HG03060 (cell line): ENCODE measurements at regions not wholly inside any gene's neighbourhood (a gene's known extent, or its start where the extent isn't known, plus 50 kb on each side); places are given as distances from the start of the nearest gene placed in this dataset.

Experiments used
- ATAC-seq: cut with Tn5 transposase; IDR thresholded peaks from one replicate; pipeline ENCODE4 v1.9.1; 2021; ENCODE audit warnings: low read depth, moderate number of reproducible peaks; ENCODE audit not compliant: unreplicated experiment

DNA sequence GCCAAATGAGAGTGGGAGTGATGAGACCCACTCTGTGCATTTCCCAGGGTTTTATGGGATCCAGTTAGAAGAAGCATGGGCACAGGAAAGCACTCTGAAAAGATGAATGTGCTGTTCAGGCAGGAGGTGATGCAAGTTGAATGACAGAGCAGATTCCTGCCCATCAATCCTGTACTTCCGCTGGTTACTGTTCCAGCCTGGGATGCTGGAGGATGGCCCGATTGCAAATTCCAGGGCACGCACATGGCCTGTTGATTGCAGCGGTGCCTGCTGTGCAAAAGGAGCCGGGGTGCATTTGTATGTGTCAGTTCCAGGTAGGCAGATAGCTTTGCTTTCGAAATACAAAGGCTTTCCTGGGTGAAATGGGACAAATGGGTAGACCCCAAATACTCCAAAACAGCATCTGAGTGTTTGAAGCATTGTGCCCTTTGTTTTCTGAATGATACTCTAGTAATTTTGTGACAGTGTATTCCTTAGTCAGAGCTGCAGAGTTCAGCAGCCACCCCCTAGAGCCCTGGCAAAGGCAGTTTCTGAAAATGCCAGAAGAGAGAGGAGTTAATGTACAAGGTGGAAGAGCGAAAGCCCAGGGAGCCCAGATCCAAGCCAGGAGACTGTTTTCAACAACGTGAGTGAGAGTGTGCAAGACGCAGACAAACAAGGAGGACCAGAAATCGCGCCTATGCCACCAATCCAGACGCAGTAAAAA lies 454.2 kb upstream of the CLINT1 start:
- no peak for ATAC-seq

DNA sequence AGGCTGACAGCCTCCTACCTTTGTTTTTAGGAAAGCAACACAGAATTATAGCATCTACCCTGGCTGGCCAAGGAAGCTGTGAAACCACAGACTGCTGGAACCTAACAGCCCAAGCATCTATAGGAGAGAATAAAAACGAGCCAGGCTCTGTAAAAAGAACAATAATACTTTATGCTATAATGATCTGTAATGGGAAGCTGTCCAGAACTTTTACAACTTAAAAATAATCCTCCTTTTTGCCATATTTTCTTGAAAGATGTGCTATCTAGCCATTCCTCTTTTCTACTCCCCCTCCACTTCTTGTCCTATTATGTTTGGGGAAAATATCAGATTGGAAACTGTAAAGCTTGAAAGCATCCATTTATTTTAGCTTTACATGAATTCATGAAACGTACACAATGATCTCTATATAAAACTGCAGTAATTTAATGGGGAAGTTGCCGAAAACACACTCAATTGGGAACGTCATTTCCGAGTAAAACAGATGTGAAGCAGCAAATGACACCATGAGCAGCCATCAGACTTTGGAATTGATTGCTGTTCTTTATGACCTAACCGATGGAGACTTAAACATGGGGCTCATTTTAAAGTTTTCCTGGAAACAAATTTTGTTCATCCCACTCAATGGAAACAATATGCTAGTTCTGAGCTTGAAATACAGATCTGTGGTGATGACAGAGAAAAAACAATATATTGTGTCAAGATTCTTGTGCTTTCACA lies 450.3 kb upstream of the CLINT1 start:
- ATAC-seq = no peak

DNA sequence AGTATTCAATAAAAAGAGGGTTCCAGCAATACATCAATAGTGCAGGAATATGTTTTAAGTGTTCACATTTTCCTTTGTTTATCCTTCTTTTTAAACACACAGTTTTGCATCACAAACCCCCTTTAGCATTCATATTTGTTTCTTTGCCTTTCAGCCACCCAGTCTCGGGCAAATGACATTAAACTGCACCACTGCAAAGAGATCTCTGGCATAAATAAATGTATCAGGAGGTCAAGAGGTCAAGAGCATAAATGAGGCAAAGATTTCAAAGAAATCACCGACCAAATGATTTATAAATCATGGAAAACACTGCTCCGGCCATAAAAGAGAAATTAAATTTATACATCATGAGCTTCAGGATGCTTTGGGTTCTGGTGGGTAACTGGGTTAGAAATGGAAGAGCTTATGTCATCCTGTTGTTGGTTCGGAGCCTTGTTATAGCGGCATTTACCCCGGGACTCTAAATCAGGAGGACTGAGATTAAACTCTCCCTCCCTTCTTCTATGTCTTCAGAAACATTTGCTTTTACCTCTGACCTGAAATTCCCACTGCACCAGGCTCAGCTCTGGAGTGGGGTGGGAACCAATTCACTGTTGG lies 449.6 kb upstream of the CLINT1 start:
- ATAC-seq = no peak

DNA sequence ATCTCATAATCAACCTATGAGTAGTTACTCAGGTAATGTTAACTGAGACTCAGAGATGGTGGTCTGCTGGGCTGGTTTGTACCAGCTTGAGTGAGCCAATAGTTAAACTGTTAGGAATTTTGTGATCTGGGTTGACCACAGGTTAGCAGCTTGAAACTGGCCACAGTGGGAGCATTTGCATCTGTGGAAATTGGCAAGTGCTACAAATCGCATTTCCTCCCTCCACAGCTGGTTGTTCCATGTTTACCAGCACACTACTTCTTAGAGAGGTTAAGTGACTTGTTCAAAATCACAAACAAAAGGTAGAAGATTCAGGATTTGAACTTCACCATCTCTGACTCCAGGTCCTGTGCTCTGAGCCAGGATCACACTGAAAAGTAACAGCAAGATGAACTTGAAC lies 446.9 kb upstream of the CLINT1 start:
- no peak for ATAC-seq

DNA sequence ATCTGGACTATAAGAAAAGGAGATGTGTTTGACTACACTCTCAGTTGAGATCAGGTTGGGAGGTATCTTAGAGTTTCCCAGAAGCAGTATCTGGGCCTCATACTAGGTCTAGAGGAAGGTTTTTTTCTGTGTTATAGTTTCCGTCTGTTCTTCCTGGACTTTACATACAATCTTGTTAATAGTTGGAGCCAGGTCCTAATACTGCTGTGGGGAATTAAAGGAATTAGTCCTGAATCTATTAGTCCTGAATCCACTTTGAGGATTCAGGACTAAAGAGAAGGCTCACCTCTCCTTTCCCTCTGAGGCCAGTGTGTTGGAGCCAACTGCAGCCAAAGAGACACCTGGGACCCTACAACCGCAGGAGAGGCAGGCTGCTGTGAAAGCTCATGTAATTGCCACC lies 445.7 kb upstream of the CLINT1 start:
- ATAC-seq = no peak

DNA sequence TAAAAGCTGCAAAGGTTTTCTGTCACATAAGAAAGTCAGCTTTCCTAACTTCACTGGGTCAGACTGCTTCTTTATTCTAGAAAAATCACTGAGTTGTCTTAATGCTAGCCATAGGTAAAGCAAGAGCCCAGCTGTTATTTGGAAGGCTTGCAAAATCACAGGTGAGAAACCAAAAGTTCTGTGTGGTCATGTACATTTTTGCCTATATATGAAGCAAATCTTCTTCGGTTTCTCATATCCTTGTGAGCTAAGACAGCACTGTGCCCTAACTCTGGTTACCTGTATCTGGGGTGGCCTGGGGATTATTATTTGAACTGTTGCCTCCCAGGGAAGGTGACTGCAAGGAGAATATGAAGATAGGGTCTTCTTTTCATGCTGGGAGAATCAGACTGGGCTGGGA lies 444.9 kb upstream of the CLINT1 start:
- ATAC-seq = no peak

DNA sequence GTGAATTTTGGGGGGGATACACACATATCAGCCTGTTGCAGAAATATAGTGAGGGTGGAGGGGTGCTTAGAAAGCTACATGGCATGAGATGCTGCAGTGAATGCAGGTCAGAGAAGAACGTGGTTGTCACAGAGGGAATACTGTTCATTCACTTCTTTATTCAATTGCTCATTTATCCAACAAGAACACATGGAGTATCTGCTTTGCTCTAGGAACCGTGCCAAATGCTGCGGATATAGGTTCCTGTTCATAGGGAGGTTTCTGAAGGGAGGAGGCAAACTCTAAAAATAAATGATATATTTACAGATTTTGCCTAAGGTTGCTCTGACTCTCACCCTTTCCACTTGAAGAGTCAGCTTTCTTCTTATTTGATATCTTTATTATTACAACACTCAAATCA lies 444.3 kb upstream of the CLINT1 start:
- no peak for ATAC-seq

DNA sequence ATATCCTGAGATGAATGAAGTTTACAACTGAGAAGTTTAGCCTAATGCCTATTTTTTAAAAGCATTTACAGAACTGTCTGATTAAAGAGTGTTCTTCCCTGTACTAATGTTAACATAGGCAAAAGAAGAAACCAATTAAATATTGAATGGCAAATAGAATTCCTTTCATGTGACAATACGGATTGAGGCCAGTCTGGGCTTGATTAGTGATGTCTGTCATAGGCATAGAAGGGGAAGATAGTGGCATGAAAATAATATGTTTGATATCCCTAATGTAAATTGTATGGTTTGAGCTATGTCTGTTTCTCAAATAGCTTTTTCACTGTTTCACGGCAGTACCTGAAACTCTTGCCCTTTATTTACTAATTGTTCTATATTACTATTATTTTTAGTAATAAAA lies 443.1 kb upstream of the CLINT1 start:
- ATAC-seq = no peak

DNA sequence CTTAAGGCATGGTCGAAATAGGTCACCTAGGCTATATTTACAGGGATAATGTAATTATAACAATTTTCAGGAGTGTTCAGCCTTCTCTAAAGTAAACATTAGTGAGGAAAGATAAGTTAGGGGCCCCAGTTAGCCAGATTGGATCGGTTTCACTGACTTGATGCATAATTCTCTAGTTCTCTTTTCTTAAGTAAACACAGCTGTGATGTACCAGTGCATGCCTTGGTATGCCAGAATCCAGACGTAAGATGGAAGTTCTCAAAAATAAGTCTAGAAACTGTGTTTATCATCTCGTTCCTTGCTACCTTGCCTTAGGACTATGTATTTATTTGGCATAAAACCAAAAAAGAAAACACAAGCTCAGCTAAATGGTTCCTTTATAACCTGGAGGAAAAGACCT lies 442.2 kb upstream of the CLINT1 start:
- no peak for ATAC-seq

DNA sequence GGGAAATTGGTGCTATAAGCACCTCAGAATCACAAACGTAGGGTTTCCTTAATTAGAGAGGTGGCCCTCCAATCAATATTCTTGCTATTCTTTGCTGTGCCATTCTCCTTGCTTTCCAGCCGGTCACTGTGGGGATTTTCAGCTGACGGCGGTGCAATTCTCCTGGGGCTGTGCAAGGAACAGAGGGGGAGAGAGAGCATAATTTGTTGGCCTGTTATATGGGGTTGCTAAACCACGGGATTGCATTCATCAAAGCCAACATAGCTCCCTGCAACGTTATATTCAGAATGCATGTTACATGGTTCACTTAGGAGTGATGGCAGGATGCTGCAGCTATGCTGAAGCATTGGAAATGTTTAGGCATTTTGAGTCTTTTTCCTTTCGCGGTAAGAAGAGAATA lies 441.3 kb upstream of the CLINT1 start:
- ATAC-seq = no peak

DNA sequence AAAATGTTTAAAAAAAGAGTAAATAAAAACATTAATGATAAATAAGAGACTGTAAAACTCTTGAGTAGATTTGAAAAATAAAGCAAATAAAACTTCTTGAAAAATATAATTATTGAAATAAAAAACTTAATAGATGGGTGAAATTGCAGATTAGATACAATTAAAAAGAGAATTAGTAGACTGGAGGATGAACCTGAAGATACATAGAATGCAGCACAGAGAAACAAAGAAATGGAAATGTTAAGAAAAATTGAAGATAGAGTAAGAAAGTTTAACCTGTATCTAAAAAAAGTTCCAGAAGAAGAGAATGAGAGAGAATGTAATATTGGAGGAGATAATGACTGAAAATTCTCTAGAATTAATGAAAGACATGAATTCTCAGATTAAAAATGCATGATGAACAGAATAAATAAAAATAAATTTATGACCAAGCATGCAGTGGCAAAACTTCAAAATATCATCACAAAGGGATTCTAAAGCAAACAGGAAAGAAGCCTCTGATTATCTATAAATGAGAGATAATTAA lies 438.1 kb upstream of the CLINT1 start:
- ATAC-seq = no peak

DNA sequence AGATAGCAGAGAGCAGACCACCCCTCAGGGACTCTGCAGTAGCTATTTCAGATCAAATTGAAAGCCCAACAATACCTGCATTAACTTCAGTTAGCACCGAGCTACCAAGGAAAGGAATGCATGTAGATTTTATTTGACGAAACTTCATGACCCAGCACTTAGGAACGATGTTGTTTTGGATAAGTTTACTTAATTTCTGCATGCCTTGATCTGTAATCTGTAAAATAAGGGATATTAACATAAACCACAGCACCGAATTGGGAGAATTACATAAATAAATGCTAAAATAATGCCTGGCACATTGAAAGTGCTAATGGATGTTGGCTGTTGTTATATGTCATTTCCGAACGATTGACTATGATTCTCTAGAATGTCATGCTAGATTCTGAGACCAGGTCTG lies 435.8 kb upstream of the CLINT1 start:
- ATAC-seq = no peak

DNA sequence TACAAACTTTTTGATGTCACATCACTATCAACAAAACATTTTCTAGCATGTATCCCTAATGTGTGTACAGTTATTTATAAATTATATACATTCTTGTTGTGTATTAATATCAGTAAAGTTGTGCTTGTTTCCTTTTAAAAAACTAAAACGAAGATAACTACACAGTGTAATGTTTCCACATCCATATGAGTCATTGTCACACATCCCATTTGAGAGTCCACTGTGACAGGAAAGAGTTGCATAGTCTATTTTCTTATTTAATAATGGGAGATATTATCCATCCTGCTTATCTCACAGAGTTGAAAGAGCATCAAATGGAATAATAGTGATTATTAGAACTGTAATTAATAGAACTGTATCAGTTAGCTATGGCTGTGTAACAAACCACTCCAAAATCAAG lies 434.0 kb upstream of the CLINT1 start:
- no peak for ATAC-seq

DNA sequence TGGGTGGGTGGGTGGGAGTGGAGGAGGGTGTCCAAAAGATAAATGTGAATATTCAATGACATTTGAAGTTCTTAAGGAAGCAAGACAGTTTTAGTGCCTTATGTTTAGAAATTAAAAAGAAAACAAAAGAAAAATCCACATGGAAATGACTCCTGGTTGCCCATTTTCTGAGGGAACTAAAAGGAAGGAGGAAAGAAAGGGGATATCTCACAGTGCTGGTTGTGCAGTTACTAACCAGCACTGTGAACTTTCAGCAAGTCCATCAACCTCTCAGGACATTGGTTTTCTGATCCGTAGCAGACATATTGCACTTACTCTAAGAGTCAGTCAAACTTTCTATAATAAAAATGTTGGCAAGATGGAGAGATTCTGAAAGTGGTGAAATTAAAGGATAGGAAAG lies 431.0 kb upstream of the CLINT1 start:
- ATAC-seq = no peak

DNA sequence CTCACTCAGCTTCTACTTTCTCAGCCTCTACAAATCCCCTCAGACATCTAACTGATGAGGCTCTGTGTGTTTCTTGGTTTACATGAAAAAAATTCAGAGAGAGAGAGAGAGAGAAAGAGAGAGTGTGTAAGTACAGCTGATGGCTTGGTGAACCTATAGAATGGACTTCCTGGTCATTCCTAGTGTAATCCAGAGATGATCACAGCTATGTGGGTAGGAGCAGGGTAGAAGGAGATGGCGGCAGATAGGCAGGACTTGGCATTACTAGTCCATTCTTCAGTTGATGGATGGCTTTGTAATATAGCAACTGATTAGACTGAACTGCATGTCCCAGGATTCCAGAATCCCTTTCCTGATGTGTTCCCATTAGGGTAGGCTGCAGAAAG lies 429.3 kb upstream of the CLINT1 start:
- ATAC-seq = no peak

DNA sequence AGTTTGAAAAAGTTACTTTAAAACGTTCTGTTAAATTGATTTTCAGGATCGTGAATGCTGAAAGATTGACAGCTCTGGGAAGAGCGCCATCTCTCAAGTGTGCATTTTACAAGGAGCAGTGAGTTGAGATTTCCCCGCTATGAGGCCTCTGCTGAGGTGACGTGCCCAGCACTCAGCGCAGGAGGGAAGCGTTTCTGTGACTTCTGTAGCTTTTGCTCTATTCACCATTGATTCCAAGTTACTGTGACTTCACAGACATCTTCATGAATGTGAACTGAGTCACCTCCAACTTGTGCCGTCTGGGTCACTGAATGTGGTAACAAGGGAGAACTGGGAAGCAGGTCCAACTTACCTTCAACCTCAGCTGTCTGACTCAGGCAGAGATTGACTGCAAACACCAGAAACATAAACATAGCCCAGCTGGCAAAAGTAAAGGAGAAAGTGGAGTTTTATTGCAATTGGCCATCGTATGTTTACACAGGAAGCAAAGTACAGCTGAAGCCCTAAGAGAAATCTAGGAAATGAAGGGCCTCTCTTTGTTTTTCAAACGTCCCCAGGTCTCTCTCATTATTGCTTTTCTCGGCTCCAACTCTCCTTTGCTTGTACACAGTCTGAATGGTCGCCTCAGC lies 428.8 kb upstream of the CLINT1 start:
- ATAC-seq = no peak

DNA sequence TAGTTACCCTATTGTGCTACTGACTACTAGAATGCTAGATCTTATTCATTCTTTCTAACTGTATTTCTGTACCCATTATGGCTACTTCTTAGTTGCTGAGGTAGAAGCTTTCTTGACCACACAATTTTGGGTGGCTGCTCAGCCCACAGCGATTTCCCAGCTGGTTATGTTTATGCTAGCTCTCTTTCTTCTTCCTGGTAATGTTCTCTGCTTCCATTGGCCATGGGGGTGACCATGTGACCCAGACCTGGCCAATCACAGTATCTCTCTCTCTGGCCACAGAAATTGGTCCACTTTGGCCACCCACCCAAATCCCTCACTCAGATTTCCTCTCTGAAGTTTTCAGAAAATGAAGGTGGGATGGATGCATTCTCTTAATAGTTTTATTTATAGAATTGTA lies 427.9 kb upstream of the CLINT1 start:
- no peak for ATAC-seq

DNA sequence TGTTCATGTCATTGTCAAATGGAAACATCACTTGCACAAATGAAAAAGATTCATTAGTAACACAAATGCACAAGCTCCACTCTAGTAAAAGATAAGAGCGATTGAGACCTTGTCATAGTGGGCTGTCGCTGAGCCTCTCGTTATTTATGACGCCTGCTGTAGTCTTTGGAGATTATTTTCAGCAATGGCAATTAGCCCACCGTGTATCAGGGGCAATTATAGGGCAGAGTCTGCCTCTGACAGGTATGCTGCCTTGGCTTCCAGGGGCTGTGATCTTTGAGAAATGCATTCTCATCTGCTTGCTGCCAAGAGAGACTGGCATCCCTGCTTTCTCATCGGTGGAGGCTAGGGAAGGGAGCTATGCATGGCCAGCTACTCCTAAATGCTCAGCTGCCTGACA lies 426.8 kb upstream of the CLINT1 start:
- ATAC-seq = no peak

DNA sequence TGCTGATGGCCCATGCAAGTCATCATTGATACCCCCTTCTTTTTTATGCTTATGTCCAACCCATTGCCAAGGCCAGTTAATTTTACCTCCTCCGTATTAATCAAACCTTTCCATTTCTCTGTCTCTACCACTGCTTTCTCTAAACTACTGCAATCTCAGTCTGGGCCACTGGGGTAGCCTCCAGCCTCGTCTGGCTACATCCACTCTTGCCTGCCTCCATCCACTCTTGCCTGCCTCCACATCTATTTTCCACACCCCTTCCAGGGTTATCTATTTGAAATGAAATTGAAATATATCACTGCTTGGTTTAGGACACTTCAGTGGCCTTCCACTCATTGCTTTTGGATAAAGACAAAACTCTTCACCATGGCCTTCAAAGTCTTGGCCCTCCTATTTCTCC lies 425.3 kb upstream of the CLINT1 start:
- ATAC-seq = no peak

DNA sequence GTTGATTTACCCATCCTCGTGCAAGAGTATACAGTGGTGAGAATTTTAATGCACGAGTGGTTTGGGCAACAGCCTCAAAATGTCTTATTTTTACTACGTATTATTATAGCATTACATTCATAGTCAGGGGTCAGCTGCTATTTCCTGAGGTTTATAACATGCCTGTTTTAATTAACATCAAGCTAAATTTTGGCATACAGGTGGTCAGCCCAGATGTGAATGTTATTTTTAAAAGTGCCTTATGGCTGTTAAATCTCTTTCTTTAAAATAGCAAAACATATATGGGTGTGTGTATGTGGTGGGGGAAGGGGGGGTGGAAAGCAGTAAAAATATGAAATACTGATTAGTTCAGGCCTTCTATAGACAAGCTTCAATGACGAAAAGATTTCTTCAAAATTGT lies 424.5 kb upstream of the CLINT1 start:
- no peak for ATAC-seq

DNA sequence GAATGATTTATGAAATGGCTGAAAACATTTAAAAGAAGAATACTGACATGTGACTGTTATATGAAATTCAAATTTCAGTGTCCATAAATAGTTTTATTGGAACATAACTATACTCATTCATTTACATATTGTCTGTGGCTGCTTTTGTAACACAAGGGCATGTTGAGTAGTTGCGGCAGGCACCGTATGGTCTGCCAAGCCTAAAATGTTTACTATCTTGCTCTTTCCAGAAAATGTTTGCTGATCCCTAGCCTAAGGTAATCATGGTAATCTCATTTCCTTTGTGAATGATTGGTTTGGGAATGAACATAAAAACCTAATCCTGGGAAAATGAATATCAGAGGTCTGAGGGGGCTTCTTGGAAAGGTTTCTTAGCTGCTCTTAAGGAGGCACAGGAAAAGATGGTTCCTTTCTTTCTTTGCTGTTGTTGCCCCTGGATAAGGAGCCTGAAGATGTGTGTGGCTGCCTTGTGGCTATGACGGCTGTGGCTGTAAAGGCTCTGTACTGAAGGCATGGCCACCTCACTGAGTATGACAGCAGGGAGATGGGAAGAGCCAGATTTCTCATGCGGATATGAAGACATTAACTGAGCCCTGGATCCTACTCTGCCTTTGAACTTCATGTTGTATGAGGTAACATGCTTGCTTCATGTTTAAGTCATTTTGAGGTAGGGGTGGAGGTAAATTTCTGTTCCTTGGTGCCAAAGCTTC lies 419.4 kb upstream of the CLINT1 start:
- ATAC-seq = no peak
